Type B pancreatic cell (in vitro differentiated cells): ENCODE measurements at regions not wholly inside any gene's neighbourhood (a gene's known extent, or its start where the extent isn't known, plus 50 kb on each side); places are given as distances from the start of the nearest gene placed in this dataset.
A peak's percentile ranks its signal among the peaks of the same experiment; 100 is the strongest.

Experiments used
- DNase-seq: peaks from one replicate; pipeline ENCODE4 v3.0.0; 2021; ENCODE audit warnings: mixed read lengths; ENCODE audit not compliant: unreplicated experiment; ENCODE audit errors: extremely low spot score
- H3K27ac Mint-ChIP-seq: 2 replicates; pipeline ENCODE4 v1.8.0; 2021; ENCODE audit warnings: mild to moderate bottlenecking, mixed read lengths
- H3K27me3 Mint-ChIP-seq: 2 replicates; pipeline ENCODE4 v1.8.0; 2021; ENCODE audit warnings: mixed read lengths
- H3K36me3 Mint-ChIP-seq: 2 replicates; pipeline ENCODE4 v1.8.0; 2021; ENCODE audit warnings: mixed read lengths
- H3K4me1 Mint-ChIP-seq: one replicate; pipeline ENCODE4 v1.8.0; 2021; ENCODE audit warnings: mixed read lengths; ENCODE audit not compliant: unreplicated experiment
- H3K4me3 Mint-ChIP-seq: 2 replicates; pipeline ENCODE4 v1.8.0; 2021; ENCODE audit warnings: mild to moderate bottlenecking, mixed read lengths
- H3K9me3 Mint-ChIP-seq: 2 replicates; pipeline ENCODE4 v1.8.0; 2021; ENCODE audit warnings: mixed read lengths
- TF ChIP-seq, protein P1 (sequence below): fragments of 200-600 bp; sonication (generic); conservative IDR thresholded peaks from 2 replicates; pipeline ENCODE4 v1.5.0; 2021; ENCODE audit warnings: antibody characterized with exemption, mild to moderate bottlenecking

DNA sequence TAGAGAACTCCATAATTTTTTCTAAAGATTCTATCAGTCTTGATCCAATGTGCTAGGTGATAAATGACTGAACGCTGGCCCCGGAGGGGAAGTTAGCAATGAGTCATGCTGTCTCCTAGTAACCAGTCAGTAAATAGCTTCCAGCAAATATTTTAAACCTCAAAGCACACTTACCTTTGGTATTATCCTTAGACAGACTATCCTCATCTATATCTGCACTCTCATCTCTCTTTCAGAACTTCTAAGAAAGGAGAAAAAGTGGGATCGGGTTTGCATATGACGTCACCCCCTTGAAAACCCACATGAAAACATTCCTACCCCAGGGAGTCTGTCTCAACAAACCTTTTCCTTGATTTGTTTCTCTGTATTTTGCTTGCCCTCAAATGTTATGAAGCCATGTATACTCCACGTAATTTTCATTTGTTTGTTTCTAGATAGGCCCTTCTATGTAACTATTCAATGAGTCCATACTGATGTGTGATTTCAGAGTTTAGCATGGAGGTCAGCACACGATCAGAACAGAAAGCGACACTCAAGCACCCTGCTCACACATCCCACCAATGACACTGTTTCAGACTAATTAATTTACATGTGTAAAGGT is 174.9 kb upstream of the NRP1 start:
- Mint-ChIP-seq H3K36me3 (peaks cover 3% of the 10 kb centered on the region), H3K9me3 (peaks cover 10% of the 10 kb centered on the region), H3K27ac (peak overlapping the region; percentile 85), H3K27me3 (no peaks in the 10 kb centered on the region), H3K4me1 (peaks cover 19% of the 10 kb centered on the region), H3K4me3 (peak overlapping the region; percentile 26)
- no peak for DNase-seq
- TF ChIP-seq, protein P1, sequence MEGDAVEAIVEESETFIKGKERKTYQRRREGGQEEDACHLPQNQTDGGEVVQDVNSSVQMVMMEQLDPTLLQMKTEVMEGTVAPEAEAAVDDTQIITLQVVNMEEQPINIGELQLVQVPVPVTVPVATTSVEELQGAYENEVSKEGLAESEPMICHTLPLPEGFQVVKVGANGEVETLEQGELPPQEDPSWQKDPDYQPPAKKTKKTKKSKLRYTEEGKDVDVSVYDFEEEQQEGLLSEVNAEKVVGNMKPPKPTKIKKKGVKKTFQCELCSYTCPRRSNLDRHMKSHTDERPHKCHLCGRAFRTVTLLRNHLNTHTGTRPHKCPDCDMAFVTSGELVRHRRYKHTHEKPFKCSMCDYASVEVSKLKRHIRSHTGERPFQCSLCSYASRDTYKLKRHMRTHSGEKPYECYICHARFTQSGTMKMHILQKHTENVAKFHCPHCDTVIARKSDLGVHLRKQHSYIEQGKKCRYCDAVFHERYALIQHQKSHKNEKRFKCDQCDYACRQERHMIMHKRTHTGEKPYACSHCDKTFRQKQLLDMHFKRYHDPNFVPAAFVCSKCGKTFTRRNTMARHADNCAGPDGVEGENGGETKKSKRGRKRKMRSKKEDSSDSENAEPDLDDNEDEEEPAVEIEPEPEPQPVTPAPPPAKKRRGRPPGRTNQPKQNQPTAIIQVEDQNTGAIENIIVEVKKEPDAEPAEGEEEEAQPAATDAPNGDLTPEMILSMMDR = no peak

DNA sequence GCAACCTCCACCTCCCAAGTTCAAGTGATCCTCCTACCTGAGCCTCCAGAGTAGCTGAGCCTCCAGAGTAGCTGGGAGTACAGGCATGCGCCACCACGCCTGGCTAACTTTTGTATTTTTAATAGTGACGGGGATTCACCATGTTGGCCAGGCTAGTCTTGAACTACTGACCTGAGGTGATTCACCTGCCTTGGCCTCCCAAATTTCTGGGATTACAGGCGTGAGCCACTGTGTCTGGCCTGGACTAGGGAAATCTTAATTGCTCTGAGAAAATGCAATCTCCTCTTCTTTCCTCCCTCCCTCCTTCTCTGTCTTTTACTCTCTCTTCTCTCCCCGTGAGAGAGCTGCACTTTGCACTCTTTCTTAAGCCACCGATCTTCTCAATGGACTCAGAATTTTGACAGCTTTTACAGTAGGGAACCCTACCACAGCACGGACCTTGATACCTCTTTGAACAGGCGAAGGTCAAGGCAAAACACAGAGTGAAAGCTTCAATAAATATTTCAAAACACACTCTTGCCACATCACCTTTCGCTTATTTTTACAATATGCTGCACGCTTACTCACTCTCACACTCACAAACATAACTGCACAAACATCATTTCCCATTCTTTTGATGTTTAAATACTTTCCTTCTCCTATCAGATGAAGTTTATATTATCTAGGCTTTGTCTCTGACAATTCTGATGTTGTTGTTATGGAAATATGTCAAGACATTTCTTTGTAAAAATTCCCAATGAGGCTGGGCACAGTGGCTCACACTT is 173.4 kb upstream of the NRP1 start:
- TF ChIP-seq, protein P1 = no peak
- Mint-ChIP-seq H3K9me3 (peaks cover 14% of the 10 kb centered on the region), H3K27ac (peak overlapping the region; percentile 67), H3K4me3 (no peak overlapping the region), H3K4me1 (peaks cover 19% of the 10 kb centered on the region), H3K36me3 (peaks cover 3% of the 10 kb centered on the region), H3K27me3 (no peaks in the 10 kb centered on the region)
- DNase-seq = no peak

DNA sequence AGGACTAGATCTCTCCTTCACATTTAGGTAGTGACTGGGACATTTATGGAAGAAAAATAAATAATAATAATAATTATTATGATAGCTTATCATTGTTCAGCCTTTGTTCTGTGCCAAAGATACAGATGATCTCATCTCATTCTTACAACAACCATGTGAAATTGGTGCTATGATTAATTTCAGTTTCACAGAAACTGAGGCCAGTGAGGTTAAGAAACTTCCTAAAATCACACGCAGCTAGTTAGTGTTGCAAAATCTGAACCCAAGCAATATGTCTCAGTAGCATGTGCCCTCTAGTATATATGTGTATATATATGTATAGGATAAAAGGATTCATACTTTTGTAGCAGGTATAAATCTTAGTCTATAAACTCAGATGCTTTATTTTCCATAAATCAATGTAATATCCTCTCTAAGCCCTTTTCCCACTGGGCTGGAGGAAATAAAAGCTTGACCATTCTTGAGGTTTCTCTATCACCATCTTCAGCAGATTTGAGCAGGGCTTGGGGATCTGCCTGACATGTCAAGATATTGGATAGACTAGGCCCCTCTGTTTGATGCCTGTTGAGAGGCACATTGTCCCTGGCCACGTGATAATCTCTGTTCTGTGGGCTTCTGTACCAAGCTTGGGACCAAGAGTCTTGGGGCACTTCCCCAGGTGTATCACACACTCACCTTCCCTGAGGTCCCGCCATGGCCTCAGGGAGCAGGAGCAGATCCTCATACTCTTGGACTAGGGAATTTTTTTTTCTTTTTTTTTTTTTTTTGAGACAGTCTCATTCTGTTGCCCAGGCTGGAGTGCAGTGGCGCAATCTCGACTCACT is 172.6 kb upstream of the NRP1 start:
- Mint-ChIP-seq H3K4me3 (no peak overlapping the region), H3K9me3 (peaks cover 21% of the 10 kb centered on the region), H3K4me1 (peaks cover 19% of the 10 kb centered on the region), H3K27me3 (peaks cover 6% of the 10 kb centered on the region), H3K27ac (peak overlapping the region; percentile 42), H3K36me3 (peaks cover 7% of the 10 kb centered on the region)
- no peak for DNase-seq
- TF ChIP-seq, protein P1 = no peak

DNA sequence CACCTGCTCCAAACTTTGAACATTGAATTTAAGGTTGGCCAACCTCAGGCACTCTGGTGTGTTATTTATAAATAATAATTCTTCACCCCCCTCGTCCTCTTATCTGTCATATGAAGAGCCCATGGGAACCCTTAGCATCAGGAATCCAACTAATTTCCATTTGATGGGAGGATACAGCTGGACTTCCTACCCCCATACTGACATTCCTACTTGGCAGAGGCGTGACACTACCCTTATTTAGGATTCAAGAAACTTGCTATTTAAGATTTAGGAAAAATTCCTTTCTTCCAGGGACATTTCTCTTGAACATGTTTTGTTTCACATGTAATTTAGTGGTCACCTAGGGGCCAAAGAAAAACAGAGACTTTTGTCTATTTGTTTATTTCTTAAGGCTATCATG is 171.9 kb upstream of the NRP1 start:
- TF ChIP-seq, protein P1 = no peak
- DNase-seq = no peak
- Mint-ChIP-seq H3K36me3 (peaks cover 7% of the 10 kb centered on the region), H3K9me3 (peaks cover 21% of the 10 kb centered on the region), H3K27ac (peak overlapping the region; percentile 42), H3K4me1 (peaks cover 19% of the 10 kb centered on the region), H3K4me3 (no peak overlapping the region), H3K27me3 (peaks cover 7% of the 10 kb centered on the region)

DNA sequence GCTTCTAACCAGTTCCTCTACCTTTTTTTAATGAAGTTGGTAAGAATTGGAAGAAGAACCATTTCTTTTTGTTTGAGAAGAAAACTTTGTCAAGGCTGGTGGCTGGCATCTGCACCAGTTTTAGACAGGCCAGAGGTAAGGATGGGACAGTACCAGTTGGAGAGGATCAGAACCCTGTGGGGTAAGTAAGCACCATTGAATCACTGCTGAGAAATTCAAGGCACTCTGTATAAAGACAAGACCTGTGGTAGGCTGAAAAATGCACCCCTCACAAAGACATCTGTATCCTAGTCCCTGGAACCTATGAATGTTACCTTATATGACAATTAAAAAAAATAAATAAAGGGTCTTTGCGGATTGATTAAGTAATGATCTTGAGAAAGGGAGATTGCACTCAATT is 166.7 kb upstream of the NRP1 start:
- Mint-ChIP-seq H3K27ac (no peak overlapping the region), H3K27me3 (peaks cover 9% of the 10 kb centered on the region), H3K9me3 (peaks cover 17% of the 10 kb centered on the region), H3K36me3 (peaks cover 4% of the 10 kb centered on the region), H3K4me3 (no peak overlapping the region), H3K4me1 (peaks cover 17% of the 10 kb centered on the region)
- TF ChIP-seq, protein P1 = no peak
- DNase-seq = no peak
